Type B pancreatic cell (in vitro differentiated cells): ENCODE measurements at regions not wholly inside any gene's neighbourhood (a gene's known extent, or its start where the extent isn't known, plus 50 kb on each side); places are given as distances from the start of the nearest gene placed in this dataset.

Experiments
- DNase-seq: peaks from one replicate; pipeline ENCODE4 v3.0.0; 2021; ENCODE audit warnings: mixed read lengths; ENCODE audit not compliant: unreplicated experiment; ENCODE audit errors: extremely low spot score
- H3K27ac Mint-ChIP-seq: 2 replicates; pipeline ENCODE4 v1.8.0; 2021; ENCODE audit warnings: mild to moderate bottlenecking, mixed read lengths
- H3K27me3 Mint-ChIP-seq: 2 replicates; pipeline ENCODE4 v1.8.0; 2021; ENCODE audit warnings: mixed read lengths
- H3K36me3 Mint-ChIP-seq: 2 replicates; pipeline ENCODE4 v1.8.0; 2021; ENCODE audit warnings: mixed read lengths
- H3K4me1 Mint-ChIP-seq: one replicate; pipeline ENCODE4 v1.8.0; 2021; ENCODE audit warnings: mixed read lengths; ENCODE audit not compliant: unreplicated experiment
- H3K4me3 Mint-ChIP-seq: 2 replicates; pipeline ENCODE4 v1.8.0; 2021; ENCODE audit warnings: mild to moderate bottlenecking, mixed read lengths
- H3K9me3 Mint-ChIP-seq: 2 replicates; pipeline ENCODE4 v1.8.0; 2021; ENCODE audit warnings: mixed read lengths
- CTCF ChIP-seq: fragments of 200-600 bp; sonication (generic); conservative IDR thresholded peaks from 2 replicates; pipeline ENCODE4 v1.5.0; 2021; ENCODE audit warnings: antibody characterized with exemption, mild to moderate bottlenecking

DNA sequence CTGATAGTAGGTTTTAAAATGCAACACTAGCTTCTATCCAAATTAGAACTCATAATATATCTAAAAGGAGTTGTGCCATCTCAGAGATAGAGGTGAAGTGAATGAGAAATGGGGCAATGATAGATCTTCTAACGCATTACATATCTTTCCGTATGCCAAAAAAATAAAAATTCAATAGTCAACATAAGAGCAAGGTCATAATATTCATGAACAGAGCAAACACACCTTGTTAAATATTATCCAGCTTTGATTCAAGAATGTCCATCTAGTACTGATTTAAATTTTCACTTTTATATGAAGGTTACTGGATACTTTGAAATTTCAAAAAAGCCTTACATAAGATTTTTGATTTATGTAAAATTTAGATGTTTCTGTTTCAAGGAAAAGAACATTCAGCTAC, 554.5 kb downstream of the NSUN3 start:
- Mint-ChIP-seq H3K36me3 (no peaks in the 10 kb centered on the region), H3K9me3 (peaks cover 5% of the 10 kb centered on the region), H3K27ac (no peak overlapping the region), H3K4me3 (no peak overlapping the region), H3K27me3 (no peaks in the 10 kb centered on the region), H3K4me1 (peaks cover 7% of the 10 kb centered on the region)
- DNase-seq = no peak
- no peak for TF ChIP-seq CTCF

DNA sequence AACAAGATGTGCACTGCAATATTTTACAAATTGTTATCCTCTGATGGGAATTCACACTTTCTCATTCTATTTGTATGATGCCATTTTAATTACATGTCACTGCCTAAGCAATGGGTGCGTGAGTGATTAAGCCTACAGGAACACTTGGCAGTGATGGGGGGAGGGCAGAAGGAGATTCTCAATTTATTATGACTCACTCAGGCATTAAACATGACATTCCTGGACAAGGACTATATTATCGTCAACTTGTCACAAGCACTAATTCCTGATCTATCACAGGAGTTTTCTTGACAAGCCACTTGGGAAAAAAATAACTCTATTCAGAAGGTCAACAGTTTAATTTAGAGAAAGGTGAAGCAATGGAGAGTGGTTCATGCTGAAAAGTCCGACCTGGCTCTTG, 556.8 kb downstream of the NSUN3 start:
- H3K36me3 Mint-ChIP-seq = no peaks in the 10 kb centered on the region
- no peak for TF ChIP-seq CTCF
- no peak overlapping the region for H3K4me3 Mint-ChIP-seq
- no peaks in the 10 kb centered on the region for H3K27me3 Mint-ChIP-seq
- H3K27ac Mint-ChIP-seq = no peak overlapping the region
- H3K9me3 Mint-ChIP-seq = peaks cover 5% of the 10 kb centered on the region
- peaks cover 7% of the 10 kb centered on the region for H3K4me1 Mint-ChIP-seq
- DNase-seq = no peak

DNA sequence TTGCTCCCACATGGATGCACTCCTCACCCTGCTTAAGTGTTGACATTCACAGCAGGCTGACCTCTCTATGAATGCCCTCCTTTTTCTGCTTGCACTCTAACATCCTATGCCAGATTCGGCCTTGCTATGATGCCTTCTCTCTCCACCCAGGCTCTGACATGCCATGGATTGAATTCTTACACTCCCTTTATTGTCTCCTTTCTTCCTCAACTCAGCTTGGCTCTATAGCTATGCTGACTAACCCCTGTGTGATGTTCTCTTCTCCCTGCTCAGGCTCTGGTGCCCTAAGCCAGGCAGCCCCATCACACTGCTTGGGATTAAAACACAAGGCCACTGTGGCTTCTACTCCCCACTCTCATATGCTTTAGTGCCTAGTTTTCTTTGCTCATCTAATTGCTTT, 563.7 kb downstream of the NSUN3 start:
- Mint-ChIP-seq H3K4me3 (no peak overlapping the region), H3K27me3 (no peaks in the 10 kb centered on the region), H3K9me3 (no peaks in the 10 kb centered on the region), H3K4me1 (no peaks in the 10 kb centered on the region), H3K27ac (no peak overlapping the region), H3K36me3 (no peaks in the 10 kb centered on the region)
- no peak for TF ChIP-seq CTCF
- no peak for DNase-seq

GRCh38 chr3:94627689-94628088, 564.8 kb downstream of the NSUN3 start:
- no peak overlapping the region for H3K4me3 Mint-ChIP-seq
- no peak for DNase-seq
- TF ChIP-seq CTCF = no peak
- H3K27me3 Mint-ChIP-seq = peaks cover 2% of the 10 kb centered on the region
- H3K36me3 Mint-ChIP-seq = no peaks in the 10 kb centered on the region
- H3K9me3 Mint-ChIP-seq = no peaks in the 10 kb centered on the region
- no peak overlapping the region for H3K27ac Mint-ChIP-seq
- no peaks in the 10 kb centered on the region for H3K4me1 Mint-ChIP-seq

DNA sequence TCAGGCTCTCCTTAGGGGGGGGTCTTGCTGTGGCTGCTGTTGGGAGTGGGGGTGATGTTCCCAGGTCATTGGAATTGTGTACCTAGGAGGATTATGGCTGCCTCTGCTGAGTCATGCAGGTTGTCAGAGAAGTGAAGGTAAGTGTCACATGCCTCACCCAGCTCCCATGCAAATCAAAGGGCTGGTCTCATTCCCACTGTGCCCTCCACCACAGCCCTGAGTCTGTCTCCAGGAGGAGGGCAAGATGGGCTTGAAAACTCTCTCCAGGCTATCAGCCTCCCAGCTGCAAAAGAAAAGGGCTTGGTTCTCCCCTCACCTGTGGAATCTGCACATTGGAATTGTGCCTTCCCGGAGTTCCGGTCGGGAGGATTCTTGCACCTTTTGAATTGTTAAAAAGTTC, 580.5 kb downstream of the NSUN3 start:
- H3K27ac Mint-ChIP-seq = no peak overlapping the region

More for the DNA sequence above, 580.5 kb downstream of the NSUN3 start:
- H3K36me3 Mint-ChIP-seq = no peaks in the 10 kb centered on the region
- peaks cover 7% of the 10 kb centered on the region for H3K9me3 Mint-ChIP-seq
- no peak overlapping the region for H3K4me3 Mint-ChIP-seq
- peaks cover 3% of the 10 kb centered on the region for H3K27me3 Mint-ChIP-seq
- no peak for DNase-seq
- no peak for TF ChIP-seq CTCF
- no peaks in the 10 kb centered on the region for H3K4me1 Mint-ChIP-seq
